H1 (cell line): ENCODE measurements at regions not wholly inside any gene's neighbourhood (a gene's known extent, or its start where the extent isn't known, plus 50 kb on each side); places are given as distances from the start of the nearest gene placed in this dataset.

Experiments used
- CTCF ChIA-PET: fragments of 300-600 bp; sonication (Branson Sonifier 250); formaldehyde crosslinking; loops from one replicate; lab custom pipeline; 2021; ENCODE audit not compliant: partially characterized antibody; lab: Charles Lee
- POLR2A ChIA-PET: fragments of 300-600 bp; sonication (Branson Sonifier 250); formaldehyde crosslinking; loops from one replicate; lab custom pipeline; 2021; ENCODE audit warnings: inconsistent platforms; ENCODE audit not compliant: partially characterized antibody; lab: Charles Lee
- DNase-seq, 2 experiments: peaks; one replicate each; pipeline versions ENCODE4 v3.0.0 to v3.0.0-alpha.2; 2010 to 2022; ENCODE audit warnings: low spot score in 2 of 2, low read depth in 1 of 2, mixed read lengths in 1 of 2
- FAIRE-seq: peaks from 2 replicates; lab custom pipeline; 2011; peaks lifted over from hg19 to GRCh38; lab: Jason Lieb, UNC
- H2AFZ ChIP-seq: 2 replicates; pipeline ENCODE4 v1.8.1; 2012; ENCODE audit warnings: low read length, inconsistent platforms
- H2AK5ac ChIP-seq: 2 replicates; pipeline ENCODE4 v1.6.1; 2013; ENCODE audit warnings: low read depth, low read length
- H2BK120ac ChIP-seq: replicated peaks from 2 replicates; pipeline ENCODE3; 2013; ENCODE audit warnings: low read depth, low read length, inconsistent platforms
- H2BK12ac ChIP-seq: 2 replicates; pipeline ENCODE4 v1.6.1; 2013; ENCODE audit warnings: low read depth, low read length
- H2BK15ac ChIP-seq: 2 replicates; pipeline ENCODE4 v1.6.1; 2013; ENCODE audit warnings: low read length
- H2BK20ac ChIP-seq: 2 replicates; pipeline ENCODE4 v1.6.1; 2013; ENCODE audit warnings: low read length
- H2BK5ac ChIP-seq: 2 replicates; pipeline ENCODE4 v1.6.1; 2013; ENCODE audit warnings: low read depth, low read length
- H3K14ac ChIP-seq: 2 replicates; pipeline ENCODE4 v1.6.1; 2013; ENCODE audit warnings: inconsistent platforms; ENCODE audit not compliant: insufficient read length
- H3K18ac ChIP-seq: 2 replicates; pipeline ENCODE4 v1.6.1; 2013; ENCODE audit warnings: low read length; ENCODE audit errors: extremely low read depth
- H3K23ac ChIP-seq: 2 replicates; pipeline ENCODE4 v1.6.1; 2013; ENCODE audit warnings: inconsistent platforms; ENCODE audit not compliant: insufficient read length
- H3K23me2 ChIP-seq: 2 replicates; pipeline ENCODE4 v1.6.1; 2013; ENCODE audit warnings: low read depth, low read length
- H3K27ac ChIP-seq: 2 replicates; pipeline ENCODE4 v1.6.1; 2011; ENCODE audit warnings: low read depth, low read length, inconsistent platforms
- H3K27me3 ChIP-seq, 4 experiments: replicated peaks in 1 of 4; 1 replicate in 1 of 4; 2 replicates in 3 of 4; pipeline versions ENCODE4 v1.6.1 to v1.8.1; 2011 to 2013; ENCODE audit warnings: low read length in 3 of 4, mild to moderate bottlenecking in 3 of 4, inconsistent platforms in 2 of 4, mixed read lengths in 2 of 4, moderate library complexity in 1 of 4; ENCODE audit not compliant: control insufficient read depth in 3 of 4, insufficient read depth in 3 of 4; ENCODE audit errors: extremely low read depth in 1 of 4
- H3K36me3 ChIP-seq, 4 experiments: 2 replicates each; pipeline versions ENCODE4 v1.6.1 to v1.8.1; 2011 to 2013; ENCODE audit warnings: mild to moderate bottlenecking in 4 of 4, low read length in 3 of 4, moderate library complexity in 2 of 4, control low read depth in 1 of 4, inconsistent platforms in 1 of 4; ENCODE audit not compliant: insufficient read depth in 4 of 4, control insufficient read depth in 2 of 4
- H3K4ac ChIP-seq: replicated peaks from 2 replicates; pipeline ENCODE3; 2013; ENCODE audit warnings: low read length, low read depth, mixed read lengths, inconsistent platforms; ENCODE audit not compliant: insufficient read length
- H3K4me1 ChIP-seq, 4 experiments: replicated peaks in 1 of 4; 1 replicate in 1 of 4; 2 replicates in 3 of 4; pipeline versions ENCODE4 v1.6.1 to v1.8.1; 2011 to 2013; ENCODE audit warnings: low read length in 3 of 4, inconsistent platforms in 2 of 4, mixed read lengths in 1 of 4; ENCODE audit not compliant: insufficient read depth in 4 of 4, control insufficient read depth in 3 of 4
- H3K4me2 ChIP-seq, 2 experiments: 2 replicates each; pipeline versions ENCODE4 v1.6.1 to v1.8.1; 2011 to 2013; ENCODE audit warnings: low read depth in 2 of 2, low read length in 2 of 2, control low read depth in 1 of 2, inconsistent platforms in 1 of 2, mild to moderate bottlenecking in 1 of 2; ENCODE audit not compliant: insufficient read depth in 1 of 2
- H3K4me3 ChIP-seq, 4 experiments: fragments of 200-600, 300-600 bp in 1 of 4; sonication (generic), shearing (Covaris generic), sonication (Bioruptor Twin) in 1 of 4; 2 replicates each; pipeline versions ENCODE4 v1.5.1 to v1.8.1; 2011 to 2016; ENCODE audit warnings: low read length in 4 of 4, low read depth in 3 of 4, control low read depth in 2 of 4, inconsistent platforms in 2 of 4, mild to moderate bottlenecking in 2 of 4, mixed read lengths in 1 of 4, moderate library complexity in 1 of 4; ENCODE audit not compliant: insufficient read depth in 2 of 4; ENCODE audit errors: extremely low read depth in 1 of 4
- H3K56ac ChIP-seq: replicated peaks from 2 replicates; pipeline ENCODE3; 2013; ENCODE audit warnings: low read depth, mild to moderate bottlenecking, mixed read lengths, low read length, inconsistent platforms; ENCODE audit not compliant: insufficient read length
- H3K79me1 ChIP-seq: 2 replicates; pipeline ENCODE4 v1.6.1; 2013; ENCODE audit warnings: low read depth, low read length, control low read depth
- H3K79me2 ChIP-seq, 2 experiments: 2 replicates each; pipeline versions ENCODE4 v1.6.1 to v1.8.1; 2012 to 2013; ENCODE audit warnings: low read length in 2 of 2, mild to moderate bottlenecking in 2 of 2, inconsistent platforms in 1 of 2; ENCODE audit not compliant: insufficient read depth in 2 of 2, control insufficient read depth in 1 of 2
- H3K9ac ChIP-seq, 4 experiments: replicated peaks in 1 of 4; 1 replicate in 1 of 4; 2 replicates in 3 of 4; pipeline versions ENCODE4 v1.6.1 to v1.8.1; 2011 to 2013; ENCODE audit warnings: low read depth in 3 of 4, low read length in 3 of 4, control low read depth in 2 of 4, mild to moderate bottlenecking in 2 of 4, moderate library complexity in 2 of 4, inconsistent platforms in 1 of 4; ENCODE audit errors: extremely low read depth in 1 of 4
- H3K9me3 ChIP-seq, 2 experiments: 2 replicates each; pipeline versions ENCODE4 v1.6.1 to v1.8.1; 2012 to 2013; ENCODE audit warnings: mild to moderate bottlenecking in 2 of 2, moderate library complexity in 2 of 2, control low read depth in 1 of 2, inconsistent platforms in 1 of 2, low read depth in 1 of 2, low read length in 1 of 2, mixed read lengths in 1 of 2; ENCODE audit not compliant: insufficient read depth in 2 of 2
- H4K20me1 ChIP-seq, 2 experiments: replicated peaks in 1 of 2; 2 replicates each; pipeline versions ENCODE3 to v1.8.1; 2011 to 2013; ENCODE audit warnings: inconsistent platforms in 2 of 2, low read length in 2 of 2, mild to moderate bottlenecking in 1 of 2; ENCODE audit not compliant: insufficient read depth in 2 of 2, control insufficient read depth in 1 of 2
- H4K5ac ChIP-seq: 2 replicates; pipeline ENCODE4 v1.6.1; 2013; ENCODE audit warnings: low read length, low read depth, mixed read lengths, inconsistent platforms; ENCODE audit not compliant: insufficient read length
- H4K8ac ChIP-seq: 2 replicates; pipeline ENCODE4 v1.8.0; 2013; ENCODE audit warnings: mild to moderate bottlenecking, moderate library complexity, low read length, inconsistent platforms; ENCODE audit not compliant: insufficient read depth; ENCODE audit errors: extremely low read depth
- H4K91ac ChIP-seq: replicated peaks from 2 replicates; pipeline ENCODE3; 2013; ENCODE audit warnings: low read length, mixed read lengths, inconsistent platforms; ENCODE audit not compliant: insufficient read length
- CBX5 ChIP-seq: fragments of 300-800, 300-1000 bp; sonication (generic); IDR thresholded peaks from 2 replicates; pipeline ENCODE4 v1.7.1; 2016; ENCODE audit warnings: antibody characterized with exemption, low read length, low read depth
- CEBPB ChIP-seq: IDR thresholded peaks from 2 replicates; pipeline ENCODE4 v1.6.1; 2012; ENCODE audit warnings: low read depth, low read length
- CHD1 ChIP-seq: IDR thresholded peaks from 2 replicates; pipeline ENCODE4 v1.6.1; 2012; ENCODE audit warnings: low read depth, low read length, improper control_type of control experiment
- KDM5A ChIP-seq: fragments of 200-600 bp; IDR thresholded peaks from 2 replicates; pipeline ENCODE4 v1.7.1; 2012; ENCODE audit warnings: mild to moderate bottlenecking, low read length, inconsistent platforms, mixed read lengths
- NANOG ChIP-seq: IDR thresholded peaks from 2 replicates; pipeline ENCODE4 v1.6.1; 2011; ENCODE audit warnings: low read length, low read depth, mild to moderate bottlenecking, inconsistent platforms; ENCODE audit not compliant: insufficient read depth, poor library complexity, severe bottlenecking
- POLR2AphosphoS5 ChIP-seq: IDR thresholded peaks from 2 replicates; pipeline ENCODE4 v1.6.1; 2011; ENCODE audit warnings: low read depth, low read length
- RFX5 ChIP-seq: IDR thresholded peaks from 2 replicates; pipeline ENCODE4 v1.6.1; 2011; ENCODE audit warnings: low read depth, low read length, improper control_type of control experiment, borderline replicate concordance
- SIX5 ChIP-seq: IDR thresholded peaks from 2 replicates; pipeline ENCODE4 v1.6.1; 2011; ENCODE audit warnings: mild to moderate bottlenecking, low read depth, low read length
- SUZ12 ChIP-seq: fragments of 200-600 bp; sonication (generic); IDR thresholded peaks from 2 replicates; pipeline ENCODE4 v1.6.1; 2012; ENCODE audit warnings: mild to moderate bottlenecking, inconsistent platforms, low read length, moderate library complexity, mixed read lengths
- WGBS, 2 experiments: shearing (Covaris generic) in 1 of 2; methylation state at CpG; one replicate each; pipeline versions ENCODE4 v1.1.6 to v1.1.7; 2013 to 2015; ENCODE audit warnings: low lambda C conversion rate in 2 of 2, mixed read lengths in 2 of 2, inconsistent platforms in 1 of 2, low coverage in 1 of 2, missing lambda C conversion rate in 1 of 2; ENCODE audit not compliant: insufficient replicate concordance in 2 of 2, insufficient coverage in 1 of 2, insufficient read length in 1 of 2; ENCODE audit errors: extremely low coverage in 1 of 2, missing lambda C conversion rate in 1 of 2; 5-methylcytosine and 5-hydroxymethylcytosine counted together
- TF ChIP-seq, protein P1 (sequence below), 3 experiments: IDR thresholded peaks; 1 replicate in 2 of 3; 2 replicates in 1 of 3; pipeline versions ENCODE4 v1.5.1 to v1.6.1; 2011; ENCODE audit warnings: low read length in 3 of 3, mild to moderate bottlenecking in 3 of 3, inconsistent platforms in 2 of 3, low read depth in 1 of 3, moderate library complexity in 1 of 3; ENCODE audit not compliant: insufficient read depth in 1 of 3; ENCODE audit errors: control extremely low read depth in 1 of 3
- TF ChIP-seq, protein P2 (sequence below): IDR thresholded peaks from 2 replicates; pipeline ENCODE4 v1.6.1; 2012; ENCODE audit warnings: inconsistent platforms

DNA sequence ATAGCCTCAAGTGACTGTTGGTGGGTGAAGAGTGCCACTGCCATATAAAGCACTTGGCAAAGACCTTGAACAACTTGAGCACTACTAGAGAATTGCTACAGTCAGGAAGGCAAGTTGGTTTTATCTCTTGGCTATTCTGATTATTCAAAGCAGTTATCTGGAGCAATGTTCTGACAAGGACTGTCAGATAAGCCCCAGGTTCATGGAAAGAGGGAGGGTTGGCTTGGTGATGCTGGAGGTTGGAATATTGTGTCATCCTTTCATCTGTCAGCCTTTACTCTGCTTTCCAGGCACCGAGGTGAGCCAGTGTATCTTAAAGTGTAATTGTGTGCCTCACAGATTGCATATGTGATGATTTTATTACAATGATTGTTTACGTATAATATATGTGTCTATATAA lies 548.4 kb upstream of the ZNF608 start:
- TF ChIP-seq CEBPB (no peak), NANOG (no peak), RFX5 (no peak), SIX5 (no peak), SUZ12 (no peak), KDM5A (no peak), POLR2AphosphoS5 (no peak), CHD1 (no peak), CBX5 (no peak)
- TF ChIP-seq, protein P1, sequence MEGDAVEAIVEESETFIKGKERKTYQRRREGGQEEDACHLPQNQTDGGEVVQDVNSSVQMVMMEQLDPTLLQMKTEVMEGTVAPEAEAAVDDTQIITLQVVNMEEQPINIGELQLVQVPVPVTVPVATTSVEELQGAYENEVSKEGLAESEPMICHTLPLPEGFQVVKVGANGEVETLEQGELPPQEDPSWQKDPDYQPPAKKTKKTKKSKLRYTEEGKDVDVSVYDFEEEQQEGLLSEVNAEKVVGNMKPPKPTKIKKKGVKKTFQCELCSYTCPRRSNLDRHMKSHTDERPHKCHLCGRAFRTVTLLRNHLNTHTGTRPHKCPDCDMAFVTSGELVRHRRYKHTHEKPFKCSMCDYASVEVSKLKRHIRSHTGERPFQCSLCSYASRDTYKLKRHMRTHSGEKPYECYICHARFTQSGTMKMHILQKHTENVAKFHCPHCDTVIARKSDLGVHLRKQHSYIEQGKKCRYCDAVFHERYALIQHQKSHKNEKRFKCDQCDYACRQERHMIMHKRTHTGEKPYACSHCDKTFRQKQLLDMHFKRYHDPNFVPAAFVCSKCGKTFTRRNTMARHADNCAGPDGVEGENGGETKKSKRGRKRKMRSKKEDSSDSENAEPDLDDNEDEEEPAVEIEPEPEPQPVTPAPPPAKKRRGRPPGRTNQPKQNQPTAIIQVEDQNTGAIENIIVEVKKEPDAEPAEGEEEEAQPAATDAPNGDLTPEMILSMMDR (IDR thresholded peaks at IDR 0.05; ENCODE audit: control extremely low read depth in 1 of 3, insufficient read depth in 1 of 3, low read depth in 1 of 3, low read length in 3 of 3), result no peak
- TF ChIP-seq, protein P2, sequence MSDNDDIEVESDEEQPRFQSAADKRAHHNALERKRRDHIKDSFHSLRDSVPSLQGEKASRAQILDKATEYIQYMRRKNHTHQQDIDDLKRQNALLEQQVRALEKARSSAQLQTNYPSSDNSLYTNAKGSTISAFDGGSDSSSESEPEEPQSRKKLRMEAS, result no peak

More for the DNA sequence above, 548.4 kb upstream of the ZNF608 start:
- no peaks in the 10 kb centered on the region for H4K20me1 ChIP-seq
- no peak overlapping the region for H3K18ac ChIP-seq
- H3K23me2 ChIP-seq, result no peaks in the 10 kb centered on the region
- 84% methylated on average over 2 of the region's 2 CpGs; no CpG with 5 or more reads in 1 of the 2 experiments for WGBS, 2 experiments
- no peaks in the 10 kb centered on the region for H3K27me3 ChIP-seq
- H3K36me3 ChIP-seq, result no peaks in the 10 kb centered on the region
- no peak overlapping the region for H4K5ac ChIP-seq
- H2BK20ac ChIP-seq, result no peak overlapping the region
- H3K14ac ChIP-seq, result no peak overlapping the region
- no peaks in the 10 kb centered on the region for H3K79me2 ChIP-seq
- no peak overlapping the region for H3K56ac ChIP-seq
- H3K9ac ChIP-seq, result no peak overlapping the region
- no peak overlapping the region for H2BK5ac ChIP-seq
- no peak overlapping the region for H3K27ac ChIP-seq
- H3K79me1 ChIP-seq, result no peaks in the 10 kb centered on the region
- no peaks in the 10 kb centered on the region for H3K9me3 ChIP-seq
- no peak overlapping the region for H3K23ac ChIP-seq
- H3K4me1 ChIP-seq, result peaks cover 0 to 14% (median 2%) of the 10 kb centered on the region in 4 experiments; a peak in 4 of 7 replicates
- ChIA-PET POLR2A (interaction anchor here (0.6 kb wide), 1 partner anchor 1263 kb away, joined by 3 read pairs; no protein-coding TSS in a partner anchor), CTCF (no interaction called here)
- no peak overlapping the region for H3K4ac ChIP-seq
- H3K4me3 ChIP-seq, result no peak overlapping the region
- H2AFZ ChIP-seq, result no peak overlapping the region
- no peak for FAIRE-seq
- H3K4me2 ChIP-seq, result no peak overlapping the region
- H2BK15ac ChIP-seq, result no peak overlapping the region
- H4K8ac ChIP-seq, result no peak overlapping the region
- H2BK120ac ChIP-seq, result no peak overlapping the region
- H4K91ac ChIP-seq, result no peak overlapping the region
- DNase-seq, result no peak
- H2BK12ac ChIP-seq, result no peak overlapping the region
- H2AK5ac ChIP-seq, result no peak overlapping the region
